NT2/D1 (cell line): ENCODE measurements at regions not wholly inside any gene's neighbourhood (a gene's known extent, or its start where the extent isn't known, plus 50 kb on each side); places are given as distances from the start of the nearest gene placed in this dataset.

Experiments used
- SUZ12 ChIP-seq: IDR thresholded peaks from 2 replicates; pipeline ENCODE4 v1.6.1; 2011; ENCODE audit not compliant: insufficient read length, insufficient read depth; ENCODE audit errors: extremely low read depth
- YY1 ChIP-seq: IDR thresholded peaks from 2 replicates; pipeline ENCODE4 v1.6.1; 2011; ENCODE audit not compliant: insufficient read length, insufficient read depth
- ZNF274 ChIP-seq: IDR thresholded peaks from 2 replicates; pipeline ENCODE4 v1.6.1; 2011; ENCODE audit warnings: mild to moderate bottlenecking, low read depth, low read length

DNA sequence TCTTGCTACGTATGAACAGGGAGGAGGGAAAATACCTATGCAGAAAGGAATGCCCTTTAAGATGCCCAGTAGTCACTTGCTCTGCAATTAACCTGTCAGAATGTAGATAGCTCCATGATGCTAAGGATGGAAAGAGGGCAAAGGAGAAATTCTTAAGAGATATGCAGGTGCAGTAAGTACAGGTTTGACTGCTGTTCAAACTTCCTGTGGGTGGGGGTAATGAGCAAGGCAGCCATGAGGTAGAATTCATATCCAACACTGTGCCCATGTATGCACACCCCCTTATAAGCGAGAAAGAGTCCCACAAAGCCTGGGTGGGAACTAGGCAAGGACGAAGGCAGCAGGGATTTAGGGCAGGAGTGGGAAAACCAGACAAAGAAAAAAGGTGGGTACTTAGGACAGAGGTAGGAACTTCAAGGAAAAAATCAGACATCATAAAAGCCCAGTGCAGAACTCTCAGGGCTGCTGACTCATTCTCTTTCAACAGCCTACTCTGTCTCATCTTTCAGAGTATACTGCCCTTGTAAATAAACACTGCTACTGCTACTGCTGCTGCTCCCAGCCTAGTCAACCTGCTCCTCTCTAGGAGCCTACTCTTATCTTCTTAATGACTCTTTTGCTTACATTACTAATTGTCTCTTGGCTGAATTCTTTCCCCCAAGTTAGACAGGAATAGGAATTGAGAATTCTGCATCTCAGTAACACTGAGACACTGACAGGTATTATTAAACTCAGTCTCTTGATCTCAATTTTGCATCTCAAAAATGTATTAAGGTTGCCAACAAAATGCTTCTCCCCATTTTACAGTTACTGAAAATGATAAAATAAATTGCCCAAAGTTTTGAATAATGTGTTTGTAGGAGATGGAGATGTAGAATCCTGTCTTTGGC lies 189.0 kb downstream of the PTH2R start:
- TF ChIP-seq YY1 (no peak), ZNF274 (no peak), SUZ12 (no peak)
